Type B pancreatic cell (in vitro differentiated cells): ENCODE measurements at regions not wholly inside any gene's neighbourhood (a gene's known extent, or its start where the extent isn't known, plus 50 kb on each side); places are given as distances from the start of the nearest gene placed in this dataset.

Experiments
- DNase-seq: peaks from one replicate; pipeline ENCODE4 v3.0.0; 2021; ENCODE audit warnings: mixed read lengths; ENCODE audit not compliant: unreplicated experiment; ENCODE audit errors: extremely low spot score
- H3K27ac Mint-ChIP-seq: 2 replicates; pipeline ENCODE4 v1.8.0; 2021; ENCODE audit warnings: mild to moderate bottlenecking, mixed read lengths
- H3K27me3 Mint-ChIP-seq: 2 replicates; pipeline ENCODE4 v1.8.0; 2021; ENCODE audit warnings: mixed read lengths
- H3K36me3 Mint-ChIP-seq: 2 replicates; pipeline ENCODE4 v1.8.0; 2021; ENCODE audit warnings: mixed read lengths
- H3K4me1 Mint-ChIP-seq: one replicate; pipeline ENCODE4 v1.8.0; 2021; ENCODE audit warnings: mixed read lengths; ENCODE audit not compliant: unreplicated experiment
- H3K4me3 Mint-ChIP-seq: 2 replicates; pipeline ENCODE4 v1.8.0; 2021; ENCODE audit warnings: mild to moderate bottlenecking, mixed read lengths
- H3K9me3 Mint-ChIP-seq: 2 replicates; pipeline ENCODE4 v1.8.0; 2021; ENCODE audit warnings: mixed read lengths
- CTCF ChIP-seq: fragments of 200-600 bp; sonication (generic); conservative IDR thresholded peaks from 2 replicates; pipeline ENCODE4 v1.5.0; 2021; ENCODE audit warnings: antibody characterized with exemption, mild to moderate bottlenecking

- TF ChIP-seq CTCF, result no peak
- Mint-ChIP-seq H3K4me3 (no peak overlapping the region), H3K27me3 (peaks cover 8% of the 10 kb centered on the region), H3K36me3 (no peaks in the 10 kb centered on the region), H3K9me3 (peaks cover 7% of the 10 kb centered on the region), H3K4me1 (no peaks in the 10 kb centered on the region), H3K27ac (no peak overlapping the region)
- no peak for DNase-seq
Measured at GRCh38 chr2:234650911-234651310, 154.0 kb upstream of the ARL4C start.

- H3K27ac Mint-ChIP-seq, result no peak overlapping the region
Measured at GRCh38 chr2:234649951-234650350, 153.1 kb upstream of the ARL4C start.

GRCh38 chr2:234643407-234643806 is 146.5 kb upstream of the ARL4C start:
- no peak overlapping the region for H3K4me3 Mint-ChIP-seq
- no peaks in the 10 kb centered on the region for H3K27me3 Mint-ChIP-seq
- DNase-seq, result no peak
- no peak for TF ChIP-seq CTCF
- H3K9me3 Mint-ChIP-seq, result peaks cover 10% of the 10 kb centered on the region
- H3K27ac Mint-ChIP-seq, result no peak overlapping the region
- peaks cover 5% of the 10 kb centered on the region for H3K4me1 Mint-ChIP-seq
- no peaks in the 10 kb centered on the region for H3K36me3 Mint-ChIP-seq

More at GRCh38 chr2:234649951-234650350, 153.1 kb upstream of the ARL4C start:
- H3K9me3 Mint-ChIP-seq, result peaks cover 7% of the 10 kb centered on the region
- no peaks in the 10 kb centered on the region for H3K36me3 Mint-ChIP-seq
- TF ChIP-seq CTCF, result no peak
- no peak for DNase-seq
- peaks cover 8% of the 10 kb centered on the region for H3K27me3 Mint-ChIP-seq
- no peak overlapping the region for H3K4me3 Mint-ChIP-seq
- H3K4me1 Mint-ChIP-seq, result no peaks in the 10 kb centered on the region

- DNase-seq, result no peak
- TF ChIP-seq CTCF, result no peak
- Mint-ChIP-seq H3K27me3 (no peaks in the 10 kb centered on the region), H3K27ac (no peak overlapping the region), H3K4me3 (no peak overlapping the region), H3K36me3 (no peaks in the 10 kb centered on the region), H3K9me3 (peaks cover 11% of the 10 kb centered on the region), H3K4me1 (peaks cover 8% of the 10 kb centered on the region)
Measured at GRCh38 chr2:234641086-234641485, 144.2 kb upstream of the ARL4C start.

GRCh38 chr2:234640657-234641056 is 143.8 kb upstream of the ARL4C start:
- no peak for TF ChIP-seq CTCF
- no peak overlapping the region for H3K27ac Mint-ChIP-seq

GRCh38 chr2:234638966-234639365 is 142.1 kb upstream of the ARL4C start:
- Mint-ChIP-seq H3K36me3 (peaks cover 3% of the 10 kb centered on the region), H3K9me3 (peaks cover 22% of the 10 kb centered on the region), H3K4me3 (no peak overlapping the region), H3K27ac (no peak overlapping the region), H3K4me1 (peaks cover 8% of the 10 kb centered on the region), H3K27me3 (no peaks in the 10 kb centered on the region)
- no peak for DNase-seq
- TF ChIP-seq CTCF, result no peak

More at GRCh38 chr2:234640657-234641056, 143.8 kb upstream of the ARL4C start:
- Mint-ChIP-seq H3K36me3 (no peaks in the 10 kb centered on the region), H3K27me3 (no peaks in the 10 kb centered on the region), H3K4me3 (no peak overlapping the region), H3K4me1 (peaks cover 8% of the 10 kb centered on the region), H3K9me3 (peaks cover 15% of the 10 kb centered on the region)
- DNase-seq, result no peak
